ENCODE measurements at regions not wholly inside any gene's neighbourhood (a gene's known extent, or its start where the extent isn't known, plus 50 kb on each side); places are given as distances from the start of the nearest gene placed in this dataset.

GRCh38 chr6:14957355-14958059, 288.4 kb upstream of the JARID2 start (continued):
- TF ChIP-seq CEBPZ (IDR thresholded peaks at IDR 0.05; ENCODE audit: low read length) (no peak), SRSF4 (IDR thresholded peaks at IDR 0.05; ENCODE audit: low read depth, low read length, poor library complexity, severe bottlenecking) (no peak), GLMP (CRISPR knock-in tag; IDR thresholded peaks at IDR 0.05; ENCODE audit: borderline replicate concordance) (no peak), REPIN1 (CRISPR knock-in tag; IDR thresholded peaks at IDR 0.05; ENCODE audit: borderline replicate concordance, low read depth) (no peak), XRCC5 (optimal IDR thresholded peaks at IDR 0.05; ENCODE audit: low read length) (no peak), TBX3 (IDR thresholded peaks at IDR 0.05; ENCODE audit: borderline replicate concordance) (no peak), ERF (CRISPR knock-in tag; IDR thresholded peaks at IDR 0.05) (no peak), ATF1 (CRISPR knock-in tag; IDR thresholded peaks at IDR 0.05) (no peak), MEIS1 (CRISPR knock-in tag; IDR thresholded peaks at IDR 0.05; ENCODE audit: borderline replicate concordance) (no peak), DMTF1 (CRISPR knock-in tag; IDR thresholded peaks at IDR 0.05) (no peak), ZSCAN31 (CRISPR knock-in tag; IDR thresholded peaks at IDR 0.05; ENCODE audit: low read depth) (no peak), ZNF710 (CRISPR knock-in tag; IDR thresholded peaks at IDR 0.05; ENCODE audit: borderline replicate concordance) (no peak)

All from HepG2 (cell line).